PC-3 (cell line): ENCODE measurements at regions not wholly inside any gene's neighbourhood (a gene's known extent, or its start where the extent isn't known, plus 50 kb on each side); places are given as distances from the start of the nearest gene placed in this dataset.

ENCODE experiments used
- EZH2 ChIP-seq: fragments of 300-600 bp; sonication (generic); IDR thresholded peaks from one replicate; pipeline ENCODE4 v1.6.1; 2017; ENCODE audit warnings: antibody characterized with exemption, mild to moderate bottlenecking, low read length; ENCODE audit not compliant: unreplicated experiment
- EZH2phosphoT487 ChIP-seq: fragments of 300-600 bp; sonication (generic); IDR thresholded peaks from 2 replicates; pipeline ENCODE4 v1.6.1; 2018; ENCODE audit warnings: mild to moderate bottlenecking, antibody characterized with exemption, low read length, borderline replicate concordance
- TF ChIP-seq, protein P1 (sequence below): fragments of 300-600 bp; sonication (generic); conservative IDR thresholded peaks from 2 replicates; pipeline ENCODE4 v1.5.1; 2017; ENCODE audit warnings: antibody characterized with exemption, low read depth, mild to moderate bottlenecking, low read length

DNA sequence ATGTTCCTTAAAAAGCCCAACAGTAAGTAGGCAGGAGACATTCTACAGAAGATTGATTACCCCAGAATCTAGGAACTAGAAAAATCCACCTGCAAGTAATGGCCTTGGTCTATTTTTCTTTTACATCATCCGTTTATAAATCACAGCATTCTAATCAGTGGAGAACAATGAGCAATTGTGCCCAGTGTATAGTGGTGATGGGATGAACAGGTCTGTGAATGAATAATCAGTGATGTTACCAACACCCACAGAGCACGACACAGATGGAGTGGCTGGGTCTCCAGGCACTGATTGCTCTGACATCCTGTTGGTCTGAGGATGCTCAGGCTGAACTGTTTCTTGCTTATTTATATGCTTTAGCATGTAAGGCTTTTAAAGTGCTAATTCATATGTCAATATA is 1251.2 kb upstream of the CDH8 start:
- TF ChIP-seq, protein P1, sequence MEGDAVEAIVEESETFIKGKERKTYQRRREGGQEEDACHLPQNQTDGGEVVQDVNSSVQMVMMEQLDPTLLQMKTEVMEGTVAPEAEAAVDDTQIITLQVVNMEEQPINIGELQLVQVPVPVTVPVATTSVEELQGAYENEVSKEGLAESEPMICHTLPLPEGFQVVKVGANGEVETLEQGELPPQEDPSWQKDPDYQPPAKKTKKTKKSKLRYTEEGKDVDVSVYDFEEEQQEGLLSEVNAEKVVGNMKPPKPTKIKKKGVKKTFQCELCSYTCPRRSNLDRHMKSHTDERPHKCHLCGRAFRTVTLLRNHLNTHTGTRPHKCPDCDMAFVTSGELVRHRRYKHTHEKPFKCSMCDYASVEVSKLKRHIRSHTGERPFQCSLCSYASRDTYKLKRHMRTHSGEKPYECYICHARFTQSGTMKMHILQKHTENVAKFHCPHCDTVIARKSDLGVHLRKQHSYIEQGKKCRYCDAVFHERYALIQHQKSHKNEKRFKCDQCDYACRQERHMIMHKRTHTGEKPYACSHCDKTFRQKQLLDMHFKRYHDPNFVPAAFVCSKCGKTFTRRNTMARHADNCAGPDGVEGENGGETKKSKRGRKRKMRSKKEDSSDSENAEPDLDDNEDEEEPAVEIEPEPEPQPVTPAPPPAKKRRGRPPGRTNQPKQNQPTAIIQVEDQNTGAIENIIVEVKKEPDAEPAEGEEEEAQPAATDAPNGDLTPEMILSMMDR, result no peak
- TF ChIP-seq EZH2, result no peak
- TF ChIP-seq EZH2phosphoT487, result no peak
